ENCODE measurements at regions not wholly inside any gene's neighbourhood (a gene's known extent, or its start where the extent isn't known, plus 50 kb on each side); places are given as distances from the start of the nearest gene placed in this dataset.

DNA sequence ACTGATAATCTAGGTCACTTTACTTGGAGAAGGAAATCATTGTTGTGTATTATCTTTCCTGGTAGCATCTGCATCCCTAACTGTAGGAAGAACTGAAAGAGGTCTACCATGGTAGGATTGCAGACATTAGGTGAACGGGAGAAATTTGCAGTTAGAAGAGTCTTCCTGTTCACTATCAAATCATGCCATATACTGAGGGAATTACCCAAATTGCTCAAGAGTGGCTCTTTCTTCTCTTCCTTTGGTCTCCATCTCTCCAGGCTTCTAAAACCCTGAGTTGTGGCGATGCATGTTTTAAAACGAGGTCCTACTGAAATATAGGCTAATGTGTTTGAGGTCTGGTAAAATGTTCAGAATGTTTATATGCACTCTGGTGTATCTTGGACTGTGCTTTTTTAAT lies 85.3 kb upstream of the HK2 start:
- H2BK15ac ChIP-seq (ENCODE audit: low read depth, poor library complexity, severe bottlenecking), result no peak overlapping the region
- no peak overlapping the region for H3K14ac ChIP-seq (ENCODE audit: low read length in 2 of 2)
- no peaks in the 10 kb centered on the region for H3K36me3 ChIP-seq (ENCODE audit: control insufficient read depth in 1 of 2, insufficient read depth in 2 of 2, low read depth in 1 of 2, low read length in 2 of 2)
- no peak overlapping the region for H4K8ac ChIP-seq (ENCODE audit: low read length)
- H3K9me3 ChIP-seq (ENCODE audit: control insufficient read depth, low read length), result no peaks in the 10 kb centered on the region
- no peak for DNase-seq
- H3K4ac ChIP-seq (ENCODE audit: low read depth in 1 of 2, low read length in 2 of 2), result no peak overlapping the region
- H3K18ac ChIP-seq (ENCODE audit: low read depth in 1 of 2, low read length in 2 of 2), result no peak overlapping the region
- H3K4me1 ChIP-seq (ENCODE audit: control insufficient read depth, insufficient read depth, low read depth, low read length), result peaks cover 5% of the 10 kb centered on the region
- H2BK5ac ChIP-seq (ENCODE audit: low read depth, low read length, poor library complexity, severe bottlenecking), result no peak overlapping the region
- H3K4me2 ChIP-seq (ENCODE audit: low read length, poor library complexity, severe bottlenecking), result no peak overlapping the region
- H2AFZ ChIP-seq (ENCODE audit: low read depth, low read length), result no peak overlapping the region
- H4K91ac ChIP-seq (ENCODE audit: low read length), result no peak overlapping the region
- no peak overlapping the region for H3K4me3 ChIP-seq (ENCODE audit: insufficient read depth in 1 of 2, low read depth in 1 of 2, low read length in 2 of 2)
- H2AK5ac ChIP-seq (ENCODE audit: low read length, severe bottlenecking), result no peak overlapping the region
- no peaks in the 10 kb centered on the region for H3K79me1 ChIP-seq (replicated peaks; ENCODE audit: low read length, poor library complexity, severe bottlenecking)
- no peak overlapping the region for H2BK120ac ChIP-seq (ENCODE audit: low read depth, low read length)
- H3K23ac ChIP-seq (ENCODE audit: low read length in 2 of 2), result no peak overlapping the region
- H2BK12ac ChIP-seq (ENCODE audit: low read length in 2 of 2), result no peak overlapping the region
- H3K27me3 ChIP-seq (ENCODE audit: control insufficient read depth in 1 of 2, insufficient read depth in 1 of 2, low read length in 2 of 2), result peaks cover 0 to 14% of the 10 kb centered on the region in 2 experiments
- H3K27ac ChIP-seq (ENCODE audit: low read length, poor library complexity, severe bottlenecking), result no peak overlapping the region
- no peak overlapping the region for H3K9ac ChIP-seq (ENCODE audit: low read length)
- WGBS, result 96% methylated on average over 3 of the region's 3 CpGs

DNA sequence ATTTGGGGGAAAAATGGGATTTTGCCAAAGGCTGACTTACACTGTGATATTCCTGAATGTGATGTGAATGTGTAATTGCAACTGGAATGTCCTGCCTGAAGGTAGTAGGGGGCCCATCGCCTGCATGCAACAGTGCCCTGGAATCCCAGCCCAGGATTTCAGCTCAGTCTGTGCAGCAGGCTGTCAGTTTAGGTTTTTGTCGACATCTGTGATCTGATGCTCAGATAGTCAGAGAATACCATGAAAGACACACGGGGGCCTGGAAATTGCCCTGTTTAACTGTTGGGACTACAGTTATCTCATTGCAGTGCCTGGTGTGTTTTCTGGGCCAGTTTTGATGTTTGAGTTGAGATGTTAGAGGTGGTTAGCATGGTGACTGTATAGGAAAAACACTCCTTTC lies 84.5 kb upstream of the HK2 start:
- Histone ChIP-seq H4K8ac (ENCODE audit: low read length) (no peak overlapping the region), H3K4me2 (ENCODE audit: low read length, poor library complexity, severe bottlenecking) (no peak overlapping the region), H3K9ac (ENCODE audit: low read length) (no peak overlapping the region), H3K9me3 (ENCODE audit: control insufficient read depth, low read length) (no peaks in the 10 kb centered on the region), H3K4me1 (ENCODE audit: control insufficient read depth, insufficient read depth, low read depth, low read length) (peaks cover 5% of the 10 kb centered on the region), H3K27me3 (ENCODE audit: control insufficient read depth in 1 of 2, insufficient read depth in 1 of 2, low read length in 2 of 2) (peaks cover 0 to 13% of the 10 kb centered on the region in 2 experiments), H2BK120ac (ENCODE audit: low read depth, low read length) (no peak overlapping the region), H3K79me1 (replicated peaks; ENCODE audit: low read length, poor library complexity, severe bottlenecking) (no peaks in the 10 kb centered on the region), H2BK15ac (ENCODE audit: low read depth, poor library complexity, severe bottlenecking) (no peak overlapping the region), H3K18ac (ENCODE audit: low read depth in 1 of 2, low read length in 2 of 2) (no peak overlapping the region), H3K23ac (ENCODE audit: low read length in 2 of 2) (no peak overlapping the region), H3K27ac (ENCODE audit: low read length, poor library complexity, severe bottlenecking) (no peak overlapping the region), H4K91ac (ENCODE audit: low read length) (no peak overlapping the region), H3K4ac (ENCODE audit: low read depth in 1 of 2, low read length in 2 of 2) (no peak overlapping the region), H3K14ac (ENCODE audit: low read length in 2 of 2) (no peak overlapping the region), H2BK5ac (ENCODE audit: low read depth, low read length, poor library complexity, severe bottlenecking) (no peak overlapping the region), H2AFZ (ENCODE audit: low read depth, low read length) (no peak overlapping the region), H2AK5ac (ENCODE audit: low read length, severe bottlenecking) (no peak overlapping the region), H2BK12ac (ENCODE audit: low read length in 2 of 2) (no peak overlapping the region), H3K4me3 (ENCODE audit: insufficient read depth in 1 of 2, low read depth in 1 of 2, low read length in 2 of 2) (no peak overlapping the region), H3K36me3 (ENCODE audit: control insufficient read depth in 1 of 2, insufficient read depth in 2 of 2, low read depth in 1 of 2, low read length in 2 of 2) (no peaks in the 10 kb centered on the region)
- no peak for DNase-seq
- 71% methylated on average over 3 of the region's 3 CpGs for WGBS

DNA sequence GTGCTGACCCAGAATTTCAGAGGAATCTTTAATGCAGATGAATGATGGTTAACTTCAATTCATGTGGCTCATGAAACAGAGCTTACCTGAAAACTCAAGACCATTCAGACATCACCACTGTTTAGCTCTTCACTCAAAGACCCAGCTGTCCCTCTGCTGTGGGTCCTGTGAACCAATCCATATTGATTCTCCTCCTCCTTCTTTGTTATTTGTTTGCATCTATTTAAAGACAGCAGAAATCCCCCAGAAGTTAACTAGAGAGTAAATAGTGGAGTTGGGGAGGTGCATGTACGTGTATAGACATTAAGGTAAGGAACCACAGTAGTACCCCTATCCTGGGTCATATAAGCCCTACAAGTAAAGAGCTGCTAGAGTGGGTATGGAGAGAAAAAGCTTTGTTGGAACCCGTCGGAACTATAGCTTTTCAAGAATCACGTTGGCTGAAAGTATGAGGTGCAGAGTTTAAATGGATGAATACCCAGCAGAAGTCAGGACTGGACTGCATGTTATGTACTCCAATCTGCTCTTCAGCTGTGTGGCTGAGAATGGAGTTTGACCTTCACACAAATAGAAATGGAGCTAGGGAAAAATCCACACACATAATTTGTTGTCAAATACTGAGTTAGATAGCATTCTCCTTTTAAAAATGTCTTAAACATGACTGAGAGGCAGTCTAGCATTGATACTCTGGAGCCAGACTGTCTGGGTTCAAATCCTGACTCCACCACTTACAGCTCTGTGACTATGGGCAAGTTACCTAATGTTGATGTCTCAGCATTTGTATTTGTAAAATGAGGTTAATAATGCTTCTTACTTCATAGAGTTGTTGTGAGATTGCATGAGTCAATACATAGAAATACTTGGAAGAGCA lies 81.7 kb upstream of the HK2 start:
- H3K18ac ChIP-seq (ENCODE audit: low read depth in 1 of 2, low read length in 2 of 2), result no peak overlapping the region

DNA sequence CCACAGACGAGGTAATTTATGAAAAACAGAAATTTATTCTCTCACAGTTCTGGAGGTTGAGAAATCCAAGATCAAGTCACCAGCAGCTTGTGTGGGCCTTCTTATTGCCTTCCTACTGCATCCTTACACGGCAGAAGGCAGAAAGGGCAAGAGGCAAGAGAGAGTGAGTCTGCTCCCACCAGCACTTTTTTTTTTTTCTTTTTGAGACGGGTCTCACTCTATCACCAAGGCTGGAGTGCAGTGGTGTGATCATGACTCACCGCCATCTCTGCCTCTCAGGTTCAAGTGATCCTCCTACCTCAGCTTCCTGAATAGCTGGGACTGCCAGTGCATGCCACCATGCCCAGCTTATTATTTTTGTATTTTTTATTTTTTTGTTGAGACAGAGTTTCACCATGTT lies 78.5 kb upstream of the HK2 start:
- H3K9ac ChIP-seq (ENCODE audit: low read length), result no peak overlapping the region

More for the DNA sequence above, 81.7 kb upstream of the HK2 start:
- no peaks in the 10 kb centered on the region for H3K36me3 ChIP-seq (ENCODE audit: control insufficient read depth in 1 of 2, insufficient read depth in 2 of 2, low read depth in 1 of 2, low read length in 2 of 2)
- peaks cover 2% of the 10 kb centered on the region for H3K4me1 ChIP-seq (ENCODE audit: control insufficient read depth, insufficient read depth, low read depth, low read length)
- H3K23ac ChIP-seq (ENCODE audit: low read length in 2 of 2), result no peak overlapping the region
- no peak overlapping the region for H4K8ac ChIP-seq (ENCODE audit: low read length)
- H2AK5ac ChIP-seq (ENCODE audit: low read length, severe bottlenecking), result no peak overlapping the region
- H2BK15ac ChIP-seq (ENCODE audit: low read depth, poor library complexity, severe bottlenecking), result no peak overlapping the region
- DNase-seq, result no peak
- no peaks in the 10 kb centered on the region for H3K79me1 ChIP-seq (replicated peaks; ENCODE audit: low read length, poor library complexity, severe bottlenecking)
- H2BK5ac ChIP-seq (ENCODE audit: low read depth, low read length, poor library complexity, severe bottlenecking), result no peak overlapping the region
- H3K4ac ChIP-seq (ENCODE audit: low read depth in 1 of 2, low read length in 2 of 2), result no peak overlapping the region
- H3K27ac ChIP-seq (ENCODE audit: low read length, poor library complexity, severe bottlenecking), result no peak overlapping the region
- H3K4me2 ChIP-seq (ENCODE audit: low read length, poor library complexity, severe bottlenecking), result no peak overlapping the region
- 91% methylated on average over 4 of the region's 4 CpGs for WGBS
- H2AFZ ChIP-seq (ENCODE audit: low read depth, low read length), result no peak overlapping the region
- no peak overlapping the region for H3K4me3 ChIP-seq (ENCODE audit: insufficient read depth in 1 of 2, low read depth in 1 of 2, low read length in 2 of 2)
- H3K14ac ChIP-seq (ENCODE audit: low read length in 2 of 2), result no peak overlapping the region
- no peak overlapping the region for H4K91ac ChIP-seq (ENCODE audit: low read length)
- H2BK12ac ChIP-seq (ENCODE audit: low read length in 2 of 2), result no peak overlapping the region
- H3K9me3 ChIP-seq (ENCODE audit: control insufficient read depth, low read length), result peaks cover 16% of the 10 kb centered on the region
- H3K27me3 ChIP-seq (ENCODE audit: control insufficient read depth in 1 of 2, insufficient read depth in 1 of 2, low read length in 2 of 2), result peaks cover 0 to 2% of the 10 kb centered on the region in 2 experiments
- H2BK120ac ChIP-seq (ENCODE audit: low read depth, low read length), result no peak overlapping the region
- H3K9ac ChIP-seq (ENCODE audit: low read length), result no peak overlapping the region

More for the DNA sequence above, 78.5 kb upstream of the HK2 start:
- Histone ChIP-seq H3K23ac (ENCODE audit: low read length in 2 of 2) (no peak overlapping the region), H3K27ac (ENCODE audit: low read length, poor library complexity, severe bottlenecking) (no peak overlapping the region), H3K4me2 (ENCODE audit: low read length, poor library complexity, severe bottlenecking) (no peak overlapping the region), H2BK120ac (ENCODE audit: low read depth, low read length) (no peak overlapping the region), H2AK5ac (ENCODE audit: low read length, severe bottlenecking) (no peak overlapping the region), H4K8ac (ENCODE audit: low read length) (no peak overlapping the region), H4K91ac (ENCODE audit: low read length) (no peak overlapping the region), H2BK12ac (ENCODE audit: low read length in 2 of 2) (no peak overlapping the region), H3K27me3 (ENCODE audit: control insufficient read depth in 1 of 2, insufficient read depth in 1 of 2, low read length in 2 of 2) (no peaks in the 10 kb centered on the region), H3K4ac (ENCODE audit: low read depth in 1 of 2, low read length in 2 of 2) (no peak overlapping the region), H3K79me1 (replicated peaks; ENCODE audit: low read length, poor library complexity, severe bottlenecking) (no peaks in the 10 kb centered on the region), H3K4me3 (ENCODE audit: insufficient read depth in 1 of 2, low read depth in 1 of 2, low read length in 2 of 2) (no peak overlapping the region), H2BK5ac (ENCODE audit: low read depth, low read length, poor library complexity, severe bottlenecking) (no peak overlapping the region), H2AFZ (ENCODE audit: low read depth, low read length) (no peak overlapping the region), H3K36me3 (ENCODE audit: control insufficient read depth in 1 of 2, insufficient read depth in 2 of 2, low read depth in 1 of 2, low read length in 2 of 2) (peaks cover 0 to 3% of the 10 kb centered on the region in 2 experiments), H3K4me1 (ENCODE audit: control insufficient read depth, insufficient read depth, low read depth, low read length) (no peaks in the 10 kb centered on the region), H3K18ac (ENCODE audit: low read depth in 1 of 2, low read length in 2 of 2) (no peak overlapping the region), H3K9me3 (ENCODE audit: control insufficient read depth, low read length) (peaks cover 27% of the 10 kb centered on the region), H3K14ac (ENCODE audit: low read length in 2 of 2) (no peak overlapping the region), H2BK15ac (ENCODE audit: low read depth, poor library complexity, severe bottlenecking) (no peak overlapping the region)
- 82% methylated on average over 4 of the region's 4 CpGs for WGBS
- DNase-seq, result no peak

Measured in mesenchymal stem cell (in vitro differentiated cells and primary cell).